Chondrocyte (in vitro differentiated cells): ENCODE measurements at regions not wholly inside any gene's neighbourhood (a gene's known extent, or its start where the extent isn't known, plus 50 kb on each side); places are given as distances from the start of the nearest gene placed in this dataset.

Source experiments
- DNase-seq: peaks from one replicate; pipeline ENCODE4 v3.0.0; 2021; ENCODE audit warnings: mixed read lengths, low spot score
- H3K27ac Mint-ChIP-seq: one replicate; pipeline ENCODE4 v1.8.0; 2021; ENCODE audit warnings: mild to moderate bottlenecking, moderate library complexity, mixed read lengths; ENCODE audit not compliant: unreplicated experiment
- H3K27me3 Mint-ChIP-seq: 2 replicates; pipeline ENCODE4 v1.8.0; 2021; ENCODE audit warnings: low read depth, mixed read lengths
- H3K36me3 Mint-ChIP-seq: 2 replicates; pipeline ENCODE4 v1.8.0; 2021; ENCODE audit warnings: low read depth, mixed read lengths
- H3K4me1 Mint-ChIP-seq: 2 replicates; pipeline ENCODE4 v1.8.0; 2021; ENCODE audit warnings: low read depth, mild to moderate bottlenecking, mixed read lengths
- H3K4me3 Mint-ChIP-seq: one replicate; pipeline ENCODE4 v1.8.0; 2021; ENCODE audit warnings: mild to moderate bottlenecking, moderate library complexity, mixed read lengths; ENCODE audit not compliant: unreplicated experiment
- H3K9me3 Mint-ChIP-seq: 2 replicates; pipeline ENCODE4 v1.8.0; 2021; ENCODE audit warnings: low read depth, mixed read lengths
- CTCF ChIP-seq: fragments of 200-600 bp; sonication (generic); IDR thresholded peaks from 2 replicates; pipeline ENCODE4 v1.5.0; 2021; ENCODE audit warnings: antibody characterized with exemption, mild to moderate bottlenecking, moderate library complexity

DNA sequence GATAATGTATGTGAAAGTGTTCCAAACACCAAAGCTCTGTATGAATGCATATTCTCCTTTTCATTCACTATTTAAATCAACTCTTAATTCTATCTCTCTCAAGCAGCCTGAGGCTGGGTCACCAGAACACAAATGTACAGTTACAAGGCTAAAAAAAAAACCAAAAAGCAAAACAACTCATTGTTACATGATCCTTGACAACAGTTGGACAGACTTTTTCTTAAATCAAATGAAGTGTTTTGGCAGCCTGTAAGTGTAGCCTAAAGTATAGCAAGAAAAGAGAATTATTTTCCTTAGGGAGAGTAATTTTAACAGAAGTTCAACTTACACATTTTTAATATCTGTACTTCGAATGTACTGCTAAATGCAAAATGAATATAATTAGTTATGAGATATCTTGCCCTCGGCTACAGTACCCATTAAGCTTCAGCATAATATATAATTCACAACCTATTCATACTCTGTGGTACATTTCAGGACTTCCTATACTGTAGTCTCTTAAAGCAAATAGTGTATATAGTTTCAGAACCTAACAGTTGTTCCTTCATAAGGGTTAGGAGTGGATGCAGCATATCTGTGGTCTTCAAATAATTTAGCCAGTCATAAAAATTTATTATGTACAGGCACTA, 214.0 kb upstream of the BTG1 start:
- H3K27ac Mint-ChIP-seq: no peak overlapping the region
- no peaks in the 10 kb centered on the region for H3K36me3 Mint-ChIP-seq
- H3K9me3 Mint-ChIP-seq: no peaks in the 10 kb centered on the region
- no peak for TF ChIP-seq CTCF
- H3K27me3 Mint-ChIP-seq: no peaks in the 10 kb centered on the region
- H3K4me1 Mint-ChIP-seq: peaks cover 24% of the 10 kb centered on the region
- H3K4me3 Mint-ChIP-seq: no peak overlapping the region
- no peak for DNase-seq

GRCh38 chr12:92357584-92358261, 212.1 kb upstream of the BTG1 start:
- no peak overlapping the region for H3K27ac Mint-ChIP-seq
- TF ChIP-seq CTCF: no peak

DNA sequence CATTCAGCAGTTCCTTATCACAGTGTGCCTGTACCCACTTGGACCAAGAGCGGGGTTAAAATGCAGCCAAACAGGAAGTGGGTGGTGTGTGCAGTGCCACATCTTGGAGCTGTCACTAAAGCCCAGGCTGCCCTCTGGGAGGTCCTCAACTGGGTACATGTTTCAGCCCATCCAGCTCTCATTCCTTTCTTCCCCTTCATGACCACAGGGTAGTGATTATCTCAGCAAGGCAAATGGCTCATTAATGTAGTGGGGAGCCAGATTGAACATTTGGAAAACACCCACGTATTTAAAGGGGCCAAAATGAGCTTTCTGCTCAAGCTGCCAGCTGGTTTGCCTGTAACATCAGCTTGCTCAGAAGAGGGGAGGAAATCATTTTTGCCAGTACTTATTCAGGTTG, 210.8 kb upstream of the BTG1 start:
- no peaks in the 10 kb centered on the region for H3K4me1 Mint-ChIP-seq
- no peak overlapping the region for H3K27ac Mint-ChIP-seq
- no peaks in the 10 kb centered on the region for H3K9me3 Mint-ChIP-seq
- no peak for TF ChIP-seq CTCF
- DNase-seq: no peak
- no peaks in the 10 kb centered on the region for H3K27me3 Mint-ChIP-seq
- H3K4me3 Mint-ChIP-seq: no peak overlapping the region
- no peaks in the 10 kb centered on the region for H3K36me3 Mint-ChIP-seq

More at GRCh38 chr12:92357584-92358261, 212.1 kb upstream of the BTG1 start:
- H3K4me3 Mint-ChIP-seq: no peak overlapping the region
- H3K9me3 Mint-ChIP-seq: no peaks in the 10 kb centered on the region
- peaks cover 7% of the 10 kb centered on the region for H3K4me1 Mint-ChIP-seq
- H3K27me3 Mint-ChIP-seq: no peaks in the 10 kb centered on the region
- no peaks in the 10 kb centered on the region for H3K36me3 Mint-ChIP-seq
- DNase-seq: no peak

DNA sequence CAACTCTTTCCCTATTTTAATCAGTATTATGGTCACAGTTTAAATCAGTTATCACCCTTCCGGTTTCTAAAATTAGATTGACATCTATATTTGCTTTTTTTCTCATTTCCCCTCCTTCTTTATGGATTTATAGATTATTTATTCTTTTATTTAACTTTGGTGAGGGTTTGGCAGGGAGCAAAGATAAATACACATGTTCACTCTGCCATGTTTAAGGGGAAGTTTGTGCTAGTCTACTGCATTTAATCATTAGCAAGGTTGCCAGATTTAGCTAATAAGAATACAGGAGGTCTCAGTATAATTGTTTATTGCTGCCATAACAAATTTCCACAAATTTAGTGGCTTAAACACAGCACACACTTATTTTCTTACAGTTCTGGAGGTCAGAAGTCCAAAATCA, 204.0 kb upstream of the BTG1 start:
- H3K27me3 Mint-ChIP-seq: no peaks in the 10 kb centered on the region
- no peaks in the 10 kb centered on the region for H3K9me3 Mint-ChIP-seq
- no peaks in the 10 kb centered on the region for H3K4me1 Mint-ChIP-seq
- no peak for DNase-seq
- H3K4me3 Mint-ChIP-seq: no peak overlapping the region
- no peaks in the 10 kb centered on the region for H3K36me3 Mint-ChIP-seq
- no peak overlapping the region for H3K27ac Mint-ChIP-seq
- TF ChIP-seq CTCF: no peak

DNA sequence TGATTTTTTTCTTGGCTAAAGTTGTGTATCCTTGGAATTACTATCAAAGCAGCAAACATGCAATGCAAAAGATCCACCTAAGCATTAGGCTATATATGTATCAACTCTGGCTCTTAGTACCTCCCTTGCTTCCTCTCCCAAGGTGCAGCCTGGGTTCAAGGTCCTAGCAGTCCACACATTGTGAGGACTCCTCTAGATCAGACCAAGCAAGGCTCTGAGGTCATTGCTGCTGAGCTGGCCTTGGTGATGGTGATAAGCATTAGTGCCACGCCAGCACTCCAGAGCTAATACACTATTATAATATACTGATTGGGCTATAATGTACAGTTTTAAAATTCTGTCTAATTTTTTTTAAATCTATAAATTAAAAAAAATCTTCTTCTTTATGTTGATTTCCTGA, 196.9 kb upstream of the BTG1 start:
- Mint-ChIP-seq H3K9me3 (no peaks in the 10 kb centered on the region), H3K36me3 (no peaks in the 10 kb centered on the region), H3K27me3 (no peaks in the 10 kb centered on the region), H3K4me1 (peaks cover 5% of the 10 kb centered on the region), H3K4me3 (no peak overlapping the region), H3K27ac (no peak overlapping the region)
- no peak for TF ChIP-seq CTCF
- no peak for DNase-seq
